ENCODE measurements at regions not wholly inside any gene's neighbourhood (a gene's known extent, or its start where the extent isn't known, plus 50 kb on each side); places are given as distances from the start of the nearest gene placed in this dataset.

- intact Hi-C loops (cut with DNase I) = no loop called here
- Histone ChIP-seq H3K36me3 (replicated peaks in 1 of 2) (no peaks in the 10 kb centered on the region), H3K9me3 (replicated peaks in 1 of 3) (no peaks in the 10 kb centered on the region), H3K4me3 (no peak overlapping the region), H3K27ac (no peak overlapping the region), H3K4me1 (replicated peaks in 1 of 2) (no peaks in the 10 kb centered on the region), H3K27me3 (no peaks in the 10 kb centered on the region)
- 63 to 76% (median 66%) methylated on average over 5 of the region's 5 CpGs for WGBS, 4 donors
- DNase-seq = no peak
- TF ChIP-seq CTCF (IDR thresholded peaks at IDR 0.05) (no peak), POLR2A (IDR thresholded peaks at IDR 0.05) (no peak)
Measured at GRCh38 chr13:73367886-73368285, 309.1 kb downstream of the KLF5 start.

GRCh38 chr13:73366241-73366640 is 307.4 kb downstream of the KLF5 start:
- H3K36me3 ChIP-seq (replicated peaks in 1 of 2) = no peaks in the 10 kb centered on the region
- H3K4me1 ChIP-seq (replicated peaks in 1 of 2) = no peaks in the 10 kb centered on the region
- TF ChIP-seq CTCF (IDR thresholded peaks at IDR 0.05) (no peak), POLR2A (IDR thresholded peaks at IDR 0.05) (no peak)
- H3K9me3 ChIP-seq (replicated peaks in 1 of 3) = no peaks in the 10 kb centered on the region
- no peak overlapping the region for H3K27ac ChIP-seq
- DNase-seq = no peak
- intact Hi-C loops (cut with DNase I) = no loop called here
- H3K4me3 ChIP-seq = no peak overlapping the region
- H3K27me3 ChIP-seq = no peaks in the 10 kb centered on the region
- WGBS, 4 donors = 66 to 78% (median 74%) methylated on average over 3 of the region's 3 CpGs

DNA sequence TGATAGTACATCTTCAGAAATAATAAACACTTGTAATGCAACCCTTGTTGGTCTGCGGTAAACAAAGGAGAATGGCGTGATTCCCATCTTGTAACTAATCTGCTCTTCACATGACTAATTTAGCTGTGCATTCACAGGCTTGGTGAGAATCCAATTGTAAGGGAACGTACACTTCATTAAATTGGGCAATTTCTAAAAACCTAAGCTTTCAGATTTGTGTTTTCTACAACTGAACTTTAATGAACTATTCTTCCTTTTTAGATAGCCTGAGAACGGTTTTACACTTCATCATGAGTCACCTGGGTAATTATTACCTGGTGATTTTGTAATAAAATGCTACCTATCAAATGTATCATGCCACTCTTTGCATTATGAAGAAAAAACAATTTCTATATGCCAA is 306.9 kb downstream of the KLF5 start:
- Histone ChIP-seq H3K4me1 (replicated peaks in 1 of 2) (no peaks in the 10 kb centered on the region), H3K27me3 (no peaks in the 10 kb centered on the region), H3K4me3 (no peak overlapping the region), H3K9me3 (replicated peaks in 1 of 3) (no peaks in the 10 kb centered on the region), H3K27ac (no peak overlapping the region), H3K36me3 (replicated peaks in 1 of 2) (no peaks in the 10 kb centered on the region)
- intact Hi-C loops (cut with DNase I) = no loop called here
- TF ChIP-seq CTCF (IDR thresholded peaks at IDR 0.05) = no peak
- 82 to 84% (median 82%) methylated on average over 4 of the region's 4 CpGs for WGBS, 4 donors
- no peak for DNase-seq

DNA sequence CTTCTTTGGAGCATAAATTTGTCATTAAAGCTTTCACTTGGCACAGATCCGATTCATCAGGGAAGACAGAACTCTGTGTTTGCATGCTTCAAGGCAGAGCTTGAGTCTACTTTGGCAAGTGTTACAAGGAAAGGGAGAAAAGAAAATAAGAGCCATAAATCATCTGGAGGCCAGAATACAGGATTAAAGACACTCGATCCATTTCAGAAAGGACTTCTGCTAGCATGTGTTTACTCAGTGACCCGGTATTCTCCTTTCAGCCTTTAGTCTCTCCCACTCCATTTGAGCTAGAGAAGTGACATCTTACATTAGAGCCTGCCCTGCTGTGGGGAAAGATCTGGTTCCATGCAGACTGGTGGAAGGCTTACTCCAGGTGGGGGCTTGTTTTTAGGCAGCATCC is 306.4 kb downstream of the KLF5 start:
- H3K27me3 ChIP-seq = no peaks in the 10 kb centered on the region
- no peak for DNase-seq
- no peaks in the 10 kb centered on the region for H3K36me3 ChIP-seq (replicated peaks in 1 of 2)
- H3K27ac ChIP-seq = no peak overlapping the region
- no peak for TF ChIP-seq CTCF (IDR thresholded peaks at IDR 0.05)
- no peak for TF ChIP-seq POLR2A (IDR thresholded peaks at IDR 0.05)
- H3K4me3 ChIP-seq = no peak overlapping the region
- intact Hi-C loops (cut with DNase I) = no loop called here
- no peaks in the 10 kb centered on the region for H3K9me3 ChIP-seq (replicated peaks in 1 of 3)
- no peaks in the 10 kb centered on the region for H3K4me1 ChIP-seq (replicated peaks in 1 of 2)
- 32 to 46% (median 39%) methylated on average over 3 of the region's 3 CpGs for WGBS, 4 donors
